Neural cell (in vitro differentiated cells): ENCODE measurements at regions not wholly inside any gene's neighbourhood (a gene's known extent, or its start where the extent isn't known, plus 50 kb on each side); places are given as distances from the start of the nearest gene placed in this dataset.
"Not testable (repeated sequence)": the region's sequence is repeated elsewhere in the genome, so short reads cannot be mapped to it uniquely, and the experiment has no call there.

Experiments used
- H2AFZ ChIP-seq: fragments of 200-600, 300-800 bp; sonication (generic), shearing (Covaris generic); 2 replicates; pipeline ENCODE4 v1.6.0; 2014; ENCODE audit warnings: low read depth, mild to moderate bottlenecking, antibody characterized with exemption, low read length, moderate library complexity
- H3F3A ChIP-seq: fragments of 200-600 bp; shearing (Covaris generic); 2 replicates; pipeline ENCODE4 v1.6.1; 2016; ENCODE audit warnings: mild to moderate bottlenecking, moderate library complexity, mixed read lengths, antibody characterized with exemption, low read length; ENCODE audit not compliant: insufficient read depth, poor library complexity, severe bottlenecking
- H3K27ac ChIP-seq: fragments of 200-600, 300-800 bp; sonication (generic), shearing (Covaris generic); 2 replicates; pipeline ENCODE4 v1.5.1; 2014; ENCODE audit warnings: mild to moderate bottlenecking, low read length, moderate library complexity
- H3K27me3 ChIP-seq: fragments of 300-800, 200-600 bp; sonication (generic), shearing (Covaris generic); 2 replicates; pipeline ENCODE4 v1.6.0; 2014; ENCODE audit warnings: mild to moderate bottlenecking, low read depth, low read length, moderate library complexity; ENCODE audit not compliant: insufficient read depth
- H3K36me3 ChIP-seq: fragments of 300-800, 200-600 bp; sonication (generic), shearing (Covaris generic); 2 replicates; pipeline ENCODE4 v1.5.1; 2014; ENCODE audit warnings: mild to moderate bottlenecking, antibody characterized with exemption, low read length, moderate library complexity; ENCODE audit not compliant: insufficient read depth
- H3K4me2 ChIP-seq: fragments of 300-800, 200-600 bp; sonication (generic), shearing (Covaris generic); 2 replicates; pipeline ENCODE4 v1.6.0; 2014; ENCODE audit warnings: mild to moderate bottlenecking, low read length
- H3K4me3 ChIP-seq: fragments of 300-800, 200-600 bp; sonication (generic), shearing (Covaris generic); 2 replicates; pipeline ENCODE4 v1.5.1; 2014; ENCODE audit warnings: mild to moderate bottlenecking, low read length, moderate library complexity
- H3K79me2 ChIP-seq: fragments of 200-600 bp; shearing (Covaris generic); replicated peaks from 2 replicates; pipeline ENCODE4 v1.6.0; 2014; ENCODE audit warnings: mild to moderate bottlenecking, low read length, moderate library complexity; ENCODE audit not compliant: insufficient read depth
- H3K9ac ChIP-seq: fragments of 300-800, 200-600 bp; sonication (generic), shearing (Covaris generic); 2 replicates; pipeline ENCODE4 v1.6.1; 2016; ENCODE audit warnings: mild to moderate bottlenecking, low read length, mixed read lengths
- H3K9me2 ChIP-seq: fragments of 200-600 bp; shearing (Covaris generic); 2 replicates; pipeline ENCODE4 v1.6.1; 2016; ENCODE audit warnings: mild to moderate bottlenecking, low read length, mixed read lengths; ENCODE audit not compliant: insufficient read depth
- H3K9me3 ChIP-seq: fragments of 200-600, 300-800 bp; sonication (generic), shearing (Covaris generic); 2 replicates; pipeline ENCODE4 v1.6.1; 2016; ENCODE audit warnings: mild to moderate bottlenecking, mixed run types, low read length, moderate library complexity, mixed read lengths
- H4K20me1 ChIP-seq: fragments of 200-600 bp; shearing (Covaris generic); 2 replicates; pipeline ENCODE4 v1.6.1; 2016; ENCODE audit warnings: mild to moderate bottlenecking, mixed run types; ENCODE audit not compliant: insufficient read depth
- EP300 ChIP-seq: fragments of 450-650 bp; conservative IDR thresholded peaks from 2 replicates; pipeline ENCODE4 v1.6.1; 2014; ENCODE audit warnings: antibody characterized with exemption, mild to moderate bottlenecking, moderate library complexity; ENCODE audit not compliant: poor library complexity, severe bottlenecking
- EZH2 ChIP-seq: fragments of 200-600, 300-800 bp; shearing (Covaris generic), sonication (generic); IDR thresholded peaks from 2 replicates; pipeline ENCODE4 v1.6.1; 2014; ENCODE audit warnings: antibody characterized with exemption, low read length, borderline replicate concordance, mild to moderate bottlenecking; ENCODE audit not compliant: insufficient read depth, poor library complexity, severe bottlenecking
- MXI1 ChIP-seq: fragments of 450-650 bp; conservative IDR thresholded peaks from 2 replicates; pipeline ENCODE4 v1.6.1; 2014; ENCODE audit warnings: antibody characterized with exemption, mild to moderate bottlenecking; ENCODE audit not compliant: poor library complexity, severe bottlenecking
- POLR2AphosphoS5 ChIP-seq: IDR thresholded peaks from 2 replicates; pipeline ENCODE4 v1.6.1; 2012
- RAD21 ChIP-seq: fragments of 450-650 bp; conservative IDR thresholded peaks from 2 replicates; pipeline ENCODE4 v1.6.1; 2014; ENCODE audit warnings: antibody characterized with exemption, mild to moderate bottlenecking, moderate library complexity
- SMC3 ChIP-seq: fragments of 450-650 bp; conservative IDR thresholded peaks from 2 replicates; pipeline ENCODE4 v1.6.1; 2014; ENCODE audit warnings: antibody characterized with exemption, mild to moderate bottlenecking, moderate library complexity; ENCODE audit not compliant: poor library complexity
- TAF1 ChIP-seq: IDR thresholded peaks from 2 replicates; pipeline ENCODE4 v1.6.1; 2012; ENCODE audit warnings: low read depth
- TF ChIP-seq, protein P1 (sequence below): fragments of 450-650 bp; IDR thresholded peaks from 2 replicates; pipeline ENCODE4 v1.5.1; 2014; ENCODE audit warnings: antibody characterized with exemption, mild to moderate bottlenecking, moderate library complexity; ENCODE audit not compliant: poor library complexity, severe bottlenecking
- TF ChIP-seq, protein P2 (sequence below): IDR thresholded peaks from 2 replicates; pipeline ENCODE4 v1.6.1; 2012; ENCODE audit warnings: borderline replicate concordance

DNA sequence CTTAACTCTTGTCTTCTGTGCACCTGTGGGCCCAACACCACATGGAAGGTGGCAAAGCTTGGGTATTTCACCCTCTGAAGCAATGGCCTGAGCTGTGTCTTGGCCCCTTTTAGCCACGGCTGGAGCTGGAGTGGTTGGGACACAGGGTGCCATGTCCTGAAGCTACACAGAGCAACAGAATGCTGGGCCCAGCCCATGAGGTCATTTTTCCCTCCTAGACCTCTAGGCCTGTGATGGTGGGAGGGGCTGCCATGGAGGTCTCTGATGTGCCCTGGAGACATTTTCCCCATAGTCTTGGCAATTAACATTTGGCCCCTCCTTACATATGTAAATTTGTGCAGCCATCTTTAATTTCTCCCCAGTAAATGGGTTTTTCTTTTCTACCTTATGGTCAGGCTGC is 620.8 kb downstream of the RFPL4B start:
- H3K4me2 ChIP-seq = no peak overlapping the region
- H3K27ac ChIP-seq = no peak overlapping the region
- H2AFZ ChIP-seq = no peak overlapping the region
- H4K20me1 ChIP-seq = no peaks in the 10 kb centered on the region
- no peak overlapping the region for H3K9ac ChIP-seq
- TF ChIP-seq EP300 = no peak
- TF ChIP-seq, protein P1, sequence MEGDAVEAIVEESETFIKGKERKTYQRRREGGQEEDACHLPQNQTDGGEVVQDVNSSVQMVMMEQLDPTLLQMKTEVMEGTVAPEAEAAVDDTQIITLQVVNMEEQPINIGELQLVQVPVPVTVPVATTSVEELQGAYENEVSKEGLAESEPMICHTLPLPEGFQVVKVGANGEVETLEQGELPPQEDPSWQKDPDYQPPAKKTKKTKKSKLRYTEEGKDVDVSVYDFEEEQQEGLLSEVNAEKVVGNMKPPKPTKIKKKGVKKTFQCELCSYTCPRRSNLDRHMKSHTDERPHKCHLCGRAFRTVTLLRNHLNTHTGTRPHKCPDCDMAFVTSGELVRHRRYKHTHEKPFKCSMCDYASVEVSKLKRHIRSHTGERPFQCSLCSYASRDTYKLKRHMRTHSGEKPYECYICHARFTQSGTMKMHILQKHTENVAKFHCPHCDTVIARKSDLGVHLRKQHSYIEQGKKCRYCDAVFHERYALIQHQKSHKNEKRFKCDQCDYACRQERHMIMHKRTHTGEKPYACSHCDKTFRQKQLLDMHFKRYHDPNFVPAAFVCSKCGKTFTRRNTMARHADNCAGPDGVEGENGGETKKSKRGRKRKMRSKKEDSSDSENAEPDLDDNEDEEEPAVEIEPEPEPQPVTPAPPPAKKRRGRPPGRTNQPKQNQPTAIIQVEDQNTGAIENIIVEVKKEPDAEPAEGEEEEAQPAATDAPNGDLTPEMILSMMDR = no peak
- no peak for TF ChIP-seq TAF1
- TF ChIP-seq RAD21 = no peak
- TF ChIP-seq POLR2AphosphoS5 = no peak
- TF ChIP-seq MXI1 = no peak
- TF ChIP-seq EZH2 = no peak
- no peak for TF ChIP-seq SMC3
- TF ChIP-seq, protein P2, sequence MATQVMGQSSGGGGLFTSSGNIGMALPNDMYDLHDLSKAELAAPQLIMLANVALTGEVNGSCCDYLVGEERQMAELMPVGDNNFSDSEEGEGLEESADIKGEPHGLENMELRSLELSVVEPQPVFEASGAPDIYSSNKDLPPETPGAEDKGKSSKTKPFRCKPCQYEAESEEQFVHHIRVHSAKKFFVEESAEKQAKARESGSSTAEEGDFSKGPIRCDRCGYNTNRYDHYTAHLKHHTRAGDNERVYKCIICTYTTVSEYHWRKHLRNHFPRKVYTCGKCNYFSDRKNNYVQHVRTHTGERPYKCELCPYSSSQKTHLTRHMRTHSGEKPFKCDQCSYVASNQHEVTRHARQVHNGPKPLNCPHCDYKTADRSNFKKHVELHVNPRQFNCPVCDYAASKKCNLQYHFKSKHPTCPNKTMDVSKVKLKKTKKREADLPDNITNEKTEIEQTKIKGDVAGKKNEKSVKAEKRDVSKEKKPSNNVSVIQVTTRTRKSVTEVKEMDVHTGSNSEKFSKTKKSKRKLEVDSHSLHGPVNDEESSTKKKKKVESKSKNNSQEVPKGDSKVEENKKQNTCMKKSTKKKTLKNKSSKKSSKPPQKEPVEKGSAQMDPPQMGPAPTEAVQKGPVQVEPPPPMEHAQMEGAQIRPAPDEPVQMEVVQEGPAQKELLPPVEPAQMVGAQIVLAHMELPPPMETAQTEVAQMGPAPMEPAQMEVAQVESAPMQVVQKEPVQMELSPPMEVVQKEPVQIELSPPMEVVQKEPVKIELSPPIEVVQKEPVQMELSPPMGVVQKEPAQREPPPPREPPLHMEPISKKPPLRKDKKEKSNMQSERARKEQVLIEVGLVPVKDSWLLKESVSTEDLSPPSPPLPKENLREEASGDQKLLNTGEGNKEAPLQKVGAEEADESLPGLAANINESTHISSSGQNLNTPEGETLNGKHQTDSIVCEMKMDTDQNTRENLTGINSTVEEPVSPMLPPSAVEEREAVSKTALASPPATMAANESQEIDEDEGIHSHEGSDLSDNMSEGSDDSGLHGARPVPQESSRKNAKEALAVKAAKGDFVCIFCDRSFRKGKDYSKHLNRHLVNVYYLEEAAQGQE = no peak
- no peak overlapping the region for H3K4me3 ChIP-seq
- H3K36me3 ChIP-seq = no peaks in the 10 kb centered on the region
- no peaks in the 10 kb centered on the region for H3K9me2 ChIP-seq
- H3K9me3 ChIP-seq = no peaks in the 10 kb centered on the region
- H3F3A ChIP-seq = no peaks in the 10 kb centered on the region
- H3K27me3 ChIP-seq = no peaks in the 10 kb centered on the region
- H3K79me2 ChIP-seq = no peaks in the 10 kb centered on the region

DNA sequence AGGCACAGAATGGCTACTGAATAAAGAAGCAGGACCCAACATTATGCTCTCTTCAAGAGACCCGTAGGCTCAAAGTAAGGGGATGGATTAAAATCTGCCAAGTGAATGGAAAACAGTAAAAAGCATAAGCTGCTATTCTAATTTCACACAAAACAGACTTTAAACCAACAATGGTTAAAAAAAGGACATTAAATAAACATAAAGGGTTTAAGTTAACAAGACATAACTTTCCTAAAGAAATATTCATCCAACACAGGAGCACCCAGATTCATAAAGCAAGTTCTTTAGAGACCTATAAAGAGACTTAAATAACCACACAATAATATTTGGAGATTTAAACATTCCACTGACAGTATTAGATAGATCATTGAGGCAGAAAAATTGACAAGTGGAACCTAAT is 624.5 kb downstream of the RFPL4B start:
- Histone ChIP-seq H2AFZ (no peak overlapping the region), H3K27me3 (no peaks in the 10 kb centered on the region), H3K27ac (no peak overlapping the region), H3K4me2 (no peak overlapping the region), H3K9me3 (no peaks in the 10 kb centered on the region), H3K79me2 (no peaks in the 10 kb centered on the region), H3K36me3 (no peaks in the 10 kb centered on the region), H3K9ac (no peak overlapping the region), H4K20me1 (no peaks in the 10 kb centered on the region), H3K9me2 (no peaks in the 10 kb centered on the region), H3K4me3 (no peak overlapping the region), H3F3A (no peaks in the 10 kb centered on the region)
- TF ChIP-seq MXI1 (no peak), TAF1 (no peak), EZH2 (no peak), EP300 (no peak), SMC3 (no peak), POLR2AphosphoS5 (no peak), RAD21 (no peak)
- TF ChIP-seq, protein P2 = no peak
- TF ChIP-seq, protein P1 = no peak

DNA sequence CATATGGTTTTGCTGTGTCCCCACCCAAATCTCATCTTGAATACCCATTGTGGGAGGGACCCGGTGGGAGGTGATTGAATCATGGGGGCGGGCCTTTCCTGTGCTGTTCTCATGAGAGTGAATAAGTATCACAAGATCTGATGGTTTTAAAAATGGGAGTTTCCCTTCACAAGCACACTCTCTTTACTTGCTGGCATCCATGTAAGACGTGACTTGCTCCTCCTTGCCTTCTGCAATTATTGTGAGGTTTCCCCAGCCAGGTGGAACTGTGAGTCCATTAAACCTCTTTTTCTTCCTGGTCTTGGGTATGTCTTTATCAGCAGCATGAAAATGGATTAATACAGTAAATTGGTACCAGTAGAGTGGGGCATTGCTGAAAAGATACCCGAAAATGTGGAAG is 627.8 kb downstream of the RFPL4B start:
- not testable (repeated sequence) for H4K20me1 ChIP-seq, H3K79me2 ChIP-seq, H3K9ac ChIP-seq, H3K36me3 ChIP-seq, H3K27ac ChIP-seq, H3K4me3 ChIP-seq, H3K9me3 ChIP-seq, H3F3A ChIP-seq, H3K4me2 ChIP-seq, H2AFZ ChIP-seq, H3K9me2 ChIP-seq, H3K27me3 ChIP-seq
